ENCODE measurements at regions not wholly inside any gene's neighbourhood (a gene's known extent, or its start where the extent isn't known, plus 50 kb on each side); places are given as distances from the start of the nearest gene placed in this dataset.

- no peak for TF ChIP-seq ZNF561 (CRISPR knock-in tag; conservative IDR thresholded peaks at IDR 0.05)
These were observed 180.4 kb downstream of the TRIB2 start (continued) for GRCh38 chr2:12897181-12897580.

GRCh38 chr2:12903272-12903671 lies 186.5 kb downstream of the TRIB2 start:
- intact Hi-C loops (cut with micrococcal nuclease): no loop called here
- no peak overlapping the region for H3K4me2 ChIP-seq (ENCODE audit: insufficient read depth, low read length)
- H3K36me3 ChIP-seq (ENCODE audit: control insufficient read depth, insufficient read depth, low read length): no peaks in the 10 kb centered on the region
- ChIA-PET POLR2A (no interaction called here), CTCF (ENCODE audit: low intra/inter-chr PET ratio) (no interaction called here)
- H2AFZ ChIP-seq (ENCODE audit: low read depth, low read length): no peak overlapping the region
- DNase-seq (ENCODE audit: extremely low read depth in 1 of 4, low spot score in 3 of 4) (no peak), ATAC-seq (no peak), FAIRE-seq (no peak)
- no peaks in the 10 kb centered on the region for H3K9me1 ChIP-seq (ENCODE audit: control insufficient read depth, insufficient read depth, low read length)
- no peak overlapping the region for H3K27ac ChIP-seq (ENCODE audit: extremely low read depth, low read depth, low read length)
- WGBS (ENCODE audit: insufficient coverage, low coverage, missing lambda C conversion rate): 27% methylated on average over 2 of the region's 2 CpGs
- BruUV-seq (replicated peaks): no TSS peak
- H3K79me2 ChIP-seq (ENCODE audit: control insufficient read depth, insufficient read depth, low read length): no peaks in the 10 kb centered on the region
- TF ChIP-seq ZMIZ1 (IDR thresholded peaks at IDR 0.05; ENCODE audit: low read depth in 2 of 2, low read length in 2 of 2) (no peak), BRF2 (IDR thresholded peaks at IDR 0.05; ENCODE audit: borderline replicate concordance, insufficient read depth, insufficient read length) (no peak), BACH1 (tag; IDR thresholded peaks at IDR 0.05) (no peak)
- in situ Hi-C loops (cut with MboI): no loop called here
- no peaks in the 10 kb centered on the region for H3K27me3 ChIP-seq (ENCODE audit: control insufficient read depth in 2 of 2, insufficient read depth in 2 of 2, low read length in 2 of 2)
- no peaks in the 10 kb centered on the region for H3K4me1 ChIP-seq (replicated peaks in 1 of 2; ENCODE audit: control insufficient read depth in 2 of 2, insufficient read depth in 2 of 2, low read length in 2 of 2)
- H4K20me1 ChIP-seq (replicated peaks; ENCODE audit: control insufficient read depth, insufficient read depth, low read length): no peaks in the 10 kb centered on the region
- no peaks in the 10 kb centered on the region for H3K9me3 ChIP-seq (replicated peaks; ENCODE audit: control insufficient read depth, insufficient read depth, low read depth, low read length)
- no peak overlapping the region for H3K9ac ChIP-seq (ENCODE audit: insufficient read depth in 1 of 2, low read depth in 2 of 2, low read length in 2 of 2)
- H3K4me3 ChIP-seq: no peak overlapping the region
